ENCODE measurements at regions not wholly inside any gene's neighbourhood (a gene's known extent, or its start where the extent isn't known, plus 50 kb on each side); places are given as distances from the start of the nearest gene placed in this dataset.

GRCh38 chr7:13179011-13179582, 491.7 kb downstream of the ARL4A start:
- Mint-ChIP-seq H3K27me3 (ENCODE audit: low read depth in 3 of 3) (peaks cover 0 to 2% (median 0%) of the 10 kb centered on the region in 3 donors), H3K4me3 (no peak overlapping the region), H3K36me3 (no peaks in the 10 kb centered on the region), H3K4me1 (no peaks in the 10 kb centered on the region), H3K27ac (no peak overlapping the region), H3K9me3 (no peaks in the 10 kb centered on the region)
- no peak for DNase-seq

DNA sequence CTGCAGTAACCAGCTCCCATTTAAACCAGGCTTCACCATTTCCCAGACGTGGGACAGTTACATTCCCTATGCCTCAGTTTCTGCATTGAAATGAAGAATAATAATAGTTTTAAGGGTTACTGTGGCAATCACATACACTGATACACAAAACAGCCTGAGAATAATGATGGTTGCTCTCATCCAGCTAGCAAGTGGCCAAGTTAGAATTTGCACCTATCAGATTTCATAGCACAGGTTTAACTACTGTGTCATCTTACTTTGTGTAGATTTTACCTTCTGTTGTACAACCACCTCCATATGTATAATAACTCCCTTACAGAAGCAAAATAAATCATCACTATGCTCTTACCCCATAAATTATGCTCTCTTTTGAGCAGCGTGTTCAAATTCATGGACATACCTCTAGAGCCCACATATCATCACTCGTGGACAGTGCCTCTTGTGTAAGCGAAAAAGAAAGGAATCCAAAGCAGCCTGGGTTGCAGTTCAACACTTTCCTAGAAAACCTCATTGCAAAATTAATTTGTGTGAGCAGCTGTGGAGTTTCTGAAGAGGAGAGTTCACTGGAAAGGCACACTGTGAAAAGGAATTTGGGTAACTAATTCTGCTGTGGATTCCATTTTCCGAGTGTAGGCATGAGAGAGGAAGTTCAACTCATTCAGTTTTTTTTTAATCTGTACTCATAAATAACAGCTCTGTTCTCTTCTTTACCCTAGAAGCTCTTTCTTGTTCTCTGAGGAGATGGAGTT, 492.5 kb downstream of the ARL4A start:
- Mint-ChIP-seq H3K27ac (no peak overlapping the region), H3K4me3 (no peak overlapping the region), H3K27me3 (ENCODE audit: low read depth in 3 of 3) (peaks cover 0 to 2% (median 0%) of the 10 kb centered on the region in 3 donors), H3K36me3 (no peaks in the 10 kb centered on the region), H3K4me1 (no peaks in the 10 kb centered on the region), H3K9me3 (no peaks in the 10 kb centered on the region)
- DNase-seq: no peak

- no peaks in the 10 kb centered on the region for H3K36me3 Mint-ChIP-seq
- H3K4me1 Mint-ChIP-seq: no peaks in the 10 kb centered on the region
- no peaks in the 10 kb centered on the region for H3K9me3 Mint-ChIP-seq
- no peak overlapping the region for H3K4me3 Mint-ChIP-seq
- peaks cover 0 to 2% (median 0%) of the 10 kb centered on the region in 3 donors for H3K27me3 Mint-ChIP-seq (ENCODE audit: low read depth in 3 of 3)
- no peak overlapping the region for H3K27ac Mint-ChIP-seq
- no peak for DNase-seq
These were observed 493.8 kb downstream of the ARL4A start for GRCh38 chr7:13181216-13181615.

GRCh38 chr7:13185139-13185538, 497.7 kb downstream of the ARL4A start:
- no peaks in the 10 kb centered on the region for H3K4me1 Mint-ChIP-seq
- no peak for DNase-seq
- H3K36me3 Mint-ChIP-seq: peaks cover 0 to 3% (median 0%) of the 10 kb centered on the region in 3 donors
- H3K4me3 Mint-ChIP-seq: no peak overlapping the region
- H3K9me3 Mint-ChIP-seq: peaks cover 0 to 2% (median 0%) of the 10 kb centered on the region in 6 donors
- H3K27ac Mint-ChIP-seq: no peak overlapping the region
- peaks cover 0 to 2% (median 0%) of the 10 kb centered on the region in 3 donors for H3K27me3 Mint-ChIP-seq (ENCODE audit: low read depth in 3 of 3)

DNA sequence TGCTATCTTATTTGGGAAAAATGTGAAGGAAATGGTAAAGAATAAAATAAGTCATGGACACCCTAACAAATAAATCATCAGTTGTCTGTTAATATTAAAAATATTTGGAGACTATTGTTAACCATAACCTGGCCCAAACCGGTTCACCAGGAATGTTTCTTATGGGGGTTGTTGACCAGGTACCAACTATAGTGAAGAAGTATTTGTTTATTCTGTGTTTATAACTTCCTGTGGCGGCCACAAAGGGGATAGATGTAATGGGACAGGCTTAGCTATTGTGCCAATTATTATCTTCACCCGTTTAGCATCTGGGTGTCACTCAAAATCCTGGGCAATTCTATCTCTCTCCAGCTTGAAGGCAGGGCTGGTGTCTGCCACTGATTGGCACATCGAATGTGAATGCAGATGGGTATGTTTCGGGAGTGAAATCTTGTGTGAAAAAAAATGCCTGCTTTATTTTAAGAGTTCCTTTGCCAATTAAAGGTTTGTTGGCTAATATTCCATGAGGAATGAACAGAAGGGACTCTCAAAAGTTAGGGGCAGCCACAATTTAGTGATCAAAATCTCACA, 500.9 kb downstream of the ARL4A start:
- DNase-seq: no peak
- peaks cover 0 to 1% (median 0%) of the 10 kb centered on the region in 3 donors for H3K27me3 Mint-ChIP-seq (ENCODE audit: low read depth in 3 of 3)
- H3K4me1 Mint-ChIP-seq: no peaks in the 10 kb centered on the region
- H3K4me3 Mint-ChIP-seq: no peak overlapping the region
- H3K27ac Mint-ChIP-seq: no peak overlapping the region
- H3K9me3 Mint-ChIP-seq: peaks cover 0 to 2% (median 0%) of the 10 kb centered on the region in 6 donors
- peaks cover 0 to 3% (median 0%) of the 10 kb centered on the region in 3 donors for H3K36me3 Mint-ChIP-seq

- H3K36me3 Mint-ChIP-seq: peaks cover 0 to 3% (median 0%) of the 10 kb centered on the region in 3 donors
- no peak overlapping the region for H3K27ac Mint-ChIP-seq
- H3K4me1 Mint-ChIP-seq: no peaks in the 10 kb centered on the region
- H3K4me3 Mint-ChIP-seq: no peak overlapping the region
- H3K27me3 Mint-ChIP-seq (ENCODE audit: low read depth in 3 of 3): no peaks in the 10 kb centered on the region
- H3K9me3 Mint-ChIP-seq: peaks cover 0 to 2% (median 0%) of the 10 kb centered on the region in 6 donors
- no peak for DNase-seq
These were observed 501.5 kb downstream of the ARL4A start for GRCh38 chr7:13188922-13189321.

DNA sequence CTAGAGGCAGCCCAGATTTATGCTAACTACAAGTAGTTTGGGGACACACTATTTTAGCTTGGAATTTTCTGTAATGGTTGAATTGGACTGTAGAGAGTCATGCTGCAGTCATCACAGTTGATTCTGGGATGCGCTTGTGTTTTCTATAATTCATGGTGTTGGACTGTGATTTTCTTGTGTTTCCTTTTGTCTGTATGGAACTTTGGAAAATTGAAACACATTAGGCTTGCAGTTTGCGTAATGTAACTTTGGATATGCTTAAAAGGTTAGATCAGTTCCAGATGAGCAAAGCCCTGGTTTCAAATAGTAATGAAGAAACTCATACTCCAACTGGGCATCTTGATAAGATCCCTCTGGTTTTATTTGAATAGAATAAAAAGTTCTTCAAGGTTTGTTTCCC, 502.2 kb downstream of the ARL4A start:
- Mint-ChIP-seq H3K4me1 (no peaks in the 10 kb centered on the region), H3K27ac (no peak overlapping the region), H3K36me3 (peaks cover 0 to 3% (median 0%) of the 10 kb centered on the region in 3 donors), H3K9me3 (peaks cover 0 to 2% (median 0%) of the 10 kb centered on the region in 6 donors), H3K27me3 (ENCODE audit: low read depth in 3 of 3) (no peaks in the 10 kb centered on the region), H3K4me3 (no peak overlapping the region)
- DNase-seq: no peak

- Mint-ChIP-seq H3K27ac (no peak overlapping the region), H3K4me3 (no peak overlapping the region), H3K27me3 (ENCODE audit: low read depth in 3 of 3) (peaks cover 0 to 3% (median 0%) of the 10 kb centered on the region in 3 donors), H3K36me3 (no peaks in the 10 kb centered on the region), H3K4me1 (no peaks in the 10 kb centered on the region), H3K9me3 (peaks cover 0 to 5% (median under 1%) of the 10 kb centered on the region in 6 donors)
- no peak for DNase-seq
These were observed 510.1 kb downstream of the ARL4A start for GRCh38 chr7:13197501-13197900.

- DNase-seq: no peak
- Mint-ChIP-seq H3K27me3 (ENCODE audit: low read depth in 3 of 3) (peaks cover 0 to 3% (median 0%) of the 10 kb centered on the region in 3 donors), H3K9me3 (peaks cover 0 to 5% (median under 1%) of the 10 kb centered on the region in 6 donors), H3K4me3 (no peak overlapping the region), H3K27ac (no peak overlapping the region), H3K36me3 (no peaks in the 10 kb centered on the region), H3K4me1 (no peaks in the 10 kb centered on the region)
These were observed 510.6 kb downstream of the ARL4A start for GRCh38 chr7:13198036-13198435.

DNA sequence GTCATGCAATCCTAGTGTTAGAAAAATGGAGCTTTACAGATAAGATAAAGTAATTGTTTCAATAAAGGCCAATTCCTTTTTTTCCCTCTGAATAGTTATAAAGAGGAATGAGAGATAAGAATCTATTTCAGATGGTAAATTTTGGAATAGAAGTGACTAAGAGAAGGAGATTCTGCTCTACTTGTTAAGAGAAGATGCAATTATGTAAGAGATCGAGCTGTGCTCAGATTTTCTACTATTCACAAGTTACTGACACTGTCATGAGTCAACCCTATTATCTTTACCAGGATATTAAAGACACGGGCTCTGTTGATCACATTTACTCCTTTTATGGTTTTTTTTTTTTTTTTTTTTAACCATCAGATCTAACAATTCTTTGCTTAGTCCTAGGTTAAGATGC, 511.3 kb downstream of the ARL4A start:
- Mint-ChIP-seq H3K4me3 (no peak overlapping the region), H3K27ac (no peak overlapping the region), H3K9me3 (peaks cover 0 to 5% (median under 1%) of the 10 kb centered on the region in 6 donors)

DNA sequence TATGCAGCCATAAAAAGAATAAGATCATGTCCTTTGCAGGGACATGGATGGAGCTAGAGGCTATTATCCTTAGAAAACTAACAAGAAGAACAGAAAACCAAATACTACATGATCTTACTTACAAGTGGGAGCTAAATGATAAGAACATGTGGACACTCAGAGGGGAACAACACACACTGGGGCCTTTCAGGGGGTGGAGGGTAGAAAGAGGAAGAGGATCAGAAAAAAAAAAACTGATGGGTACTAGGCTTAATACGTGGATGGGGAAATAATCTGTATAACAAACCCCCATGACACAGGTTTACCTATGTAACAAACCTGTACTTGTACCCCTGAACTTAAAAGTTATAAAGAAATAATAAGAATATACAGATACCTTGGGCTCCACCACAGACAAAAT, 514.2 kb downstream of the ARL4A start:
- no peak overlapping the region for H3K27ac Mint-ChIP-seq
- H3K9me3 Mint-ChIP-seq: peaks cover 0 to 11% (median 2%) of the 10 kb centered on the region in 6 donors
- H3K36me3 Mint-ChIP-seq: no peaks in the 10 kb centered on the region
- DNase-seq: no peak
- no peaks in the 10 kb centered on the region for H3K4me1 Mint-ChIP-seq
- peaks cover 0 to 3% (median 0%) of the 10 kb centered on the region in 3 donors for H3K27me3 Mint-ChIP-seq (ENCODE audit: low read depth in 3 of 3)
- H3K4me3 Mint-ChIP-seq: no peak overlapping the region

More for the DNA sequence above, 511.3 kb downstream of the ARL4A start:
- DNase-seq: no peak
- no peaks in the 10 kb centered on the region for H3K36me3 Mint-ChIP-seq
- H3K27me3 Mint-ChIP-seq (ENCODE audit: low read depth in 3 of 3): peaks cover 0 to 3% (median 0%) of the 10 kb centered on the region in 3 donors
- no peaks in the 10 kb centered on the region for H3K4me1 Mint-ChIP-seq

DNA sequence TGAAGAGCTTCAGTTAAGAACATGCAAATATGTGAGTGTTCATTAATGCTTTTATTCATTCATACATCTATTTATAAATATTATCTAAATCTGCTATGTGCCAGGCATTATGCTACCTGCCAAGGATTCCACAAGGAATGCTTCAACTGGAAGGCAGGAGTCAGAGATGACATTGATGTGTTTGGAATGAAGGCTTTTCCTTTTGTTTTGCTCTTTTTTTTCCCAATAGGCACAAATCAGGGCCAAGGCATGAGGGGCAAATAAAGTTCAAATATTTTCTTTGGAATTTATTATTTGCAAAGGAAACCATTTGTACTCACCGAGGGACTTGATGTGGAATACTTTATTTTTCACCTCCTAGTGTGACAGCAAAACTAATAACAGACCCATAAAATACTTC, 530.3 kb downstream of the ARL4A start:
- no peak overlapping the region for H3K27ac Mint-ChIP-seq
- no peaks in the 10 kb centered on the region for H3K36me3 Mint-ChIP-seq
- no peak for DNase-seq
- H3K27me3 Mint-ChIP-seq (ENCODE audit: low read depth in 3 of 3): peaks cover 0 to 4% (median 0%) of the 10 kb centered on the region in 3 donors
- peaks cover 0 to 4% (median 0%) of the 10 kb centered on the region in 6 donors for H3K9me3 Mint-ChIP-seq
- no peaks in the 10 kb centered on the region for H3K4me1 Mint-ChIP-seq
- no peak overlapping the region for H3K4me3 Mint-ChIP-seq

DNA sequence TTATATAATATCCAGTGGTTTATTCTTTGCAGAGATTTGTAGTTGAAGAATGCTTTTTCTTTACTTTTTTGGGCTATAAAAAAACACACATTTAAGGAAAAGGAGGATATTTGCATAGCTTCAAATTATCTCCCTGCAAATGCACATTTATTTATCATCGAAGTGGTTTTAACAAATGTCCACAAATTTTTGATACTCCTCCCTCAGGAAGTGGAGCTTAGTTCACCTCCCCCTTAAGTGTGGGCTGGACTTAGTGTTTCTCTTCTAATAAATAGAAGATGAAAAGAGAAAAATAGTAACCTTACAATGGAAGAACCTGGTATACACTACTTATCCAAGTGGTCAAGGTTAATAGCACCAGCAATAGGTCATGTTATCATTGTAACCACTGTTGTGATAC, 537.6 kb downstream of the ARL4A start:
- Mint-ChIP-seq H3K27me3 (ENCODE audit: low read depth in 3 of 3) (peaks cover 0 to 5% (median 2%) of the 10 kb centered on the region in 3 donors), H3K27ac (no peak overlapping the region), H3K4me1 (no peaks in the 10 kb centered on the region), H3K36me3 (no peaks in the 10 kb centered on the region), H3K4me3 (no peak overlapping the region), H3K9me3 (peaks cover 0 to 2% (median 0%) of the 10 kb centered on the region in 6 donors)
- DNase-seq: no peak

DNA sequence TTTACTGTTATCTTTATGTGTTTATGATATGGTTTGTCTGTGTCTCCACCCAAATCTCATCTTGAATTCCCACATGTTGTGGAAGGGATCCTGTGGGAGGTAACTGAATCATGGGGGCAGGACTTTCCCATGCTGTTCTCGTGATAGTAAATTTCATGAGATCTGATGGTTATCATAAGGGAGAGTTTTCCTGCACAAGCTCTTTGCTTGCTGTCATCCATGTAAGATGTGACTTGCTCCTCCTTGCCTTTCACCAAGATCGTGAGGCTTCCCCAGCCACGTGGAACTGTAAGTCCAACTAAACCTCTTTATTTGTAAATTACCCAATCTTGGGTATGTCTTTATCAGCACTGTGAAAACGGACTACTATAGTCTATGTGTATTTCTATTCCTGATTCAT, 539.0 kb downstream of the ARL4A start:
- Mint-ChIP-seq H3K27ac (no peak overlapping the region), H3K4me1 (no peaks in the 10 kb centered on the region), H3K36me3 (no peaks in the 10 kb centered on the region), H3K4me3 (no peak overlapping the region), H3K9me3 (peaks cover 0 to 2% (median 0%) of the 10 kb centered on the region in 6 donors), H3K27me3 (ENCODE audit: low read depth in 3 of 3) (peaks cover 0 to 4% (median 2%) of the 10 kb centered on the region in 3 donors)
- no peak for DNase-seq
